ENCODE measurements at regions not wholly inside any gene's neighbourhood (a gene's known extent, or its start where the extent isn't known, plus 50 kb on each side); places are given as distances from the start of the nearest gene placed in this dataset.

GRCh38 chr9:82208741-82209450 lies 220.3 kb downstream of the SPATA31D1 start:
- TF ChIP-seq POLR2A (IDR thresholded peaks at IDR 0.05; ENCODE audit: low read depth, low read length) (no peak), POLR2AphosphoS5 (IDR thresholded peaks at IDR 0.05; ENCODE audit: low read depth, low read length) (no peak), PAX5 (IDR thresholded peaks at IDR 0.05; ENCODE audit: insufficient read depth, low read length, severe bottlenecking) (no peak), TAF1 (IDR thresholded peaks at IDR 0.05; ENCODE audit: low read depth, low read length) (no peak), SPI1 (IDR thresholded peaks at IDR 0.05; ENCODE audit: low read depth, low read length) (no peak), POU2F2 (IDR thresholded peaks at IDR 0.05; ENCODE audit: low read depth, low read length) (no peak)

All from GM12891 (cell line).